ENCODE measurements at regions not wholly inside any gene's neighbourhood (a gene's known extent, or its start where the extent isn't known, plus 50 kb on each side); places are given as distances from the start of the nearest gene placed in this dataset.

- Histone ChIP-seq H3K9ac (no peak overlapping the region), H4K20me1 (no peaks in the 10 kb centered on the region), H3K4me2 (no peak overlapping the region), H3K27ac (no peak overlapping the region), H3K4me1 (peaks cover 0 to 5% (median 0%) of the 10 kb centered on the region in 10 experiments; a peak in 2 of 20 replicates), H3K36me3 (no peaks in the 10 kb centered on the region), H3K27me3 (no peaks in the 10 kb centered on the region), H3K4me3 (no peak overlapping the region), H3K9me3 (replicated peaks in 1 of 11) (no peaks in the 10 kb centered on the region)
- no peak for TF ChIP-seq Cebpa-rat (IDR thresholded peaks at IDR 0.05)
Observed at GRCh38 chr17:65402513-65403496, 158.6 kb downstream of the AXIN2 start.

- Histone ChIP-seq H3K9me3 (replicated peaks in 1 of 11) (no peaks in the 10 kb centered on the region), H3K4me2 (no peak overlapping the region), H3K27me3 (no peaks in the 10 kb centered on the region), H3K27ac (no peak overlapping the region), H3K4me1 (peaks cover 0 to 5% (median 0%) of the 10 kb centered on the region in 10 experiments; a peak in 2 of 20 replicates), H3K4me3 (no peak overlapping the region), H3K9ac (no peak overlapping the region), H3K36me3 (no peaks in the 10 kb centered on the region), H4K20me1 (no peaks in the 10 kb centered on the region)
- no peak for TF ChIP-seq Cebpa-rat (IDR thresholded peaks at IDR 0.05)
Observed at GRCh38 chr17:65401561-65401960, 159.9 kb downstream of the AXIN2 start.

GRCh38 chr17:65400701-65401100, 160.7 kb downstream of the AXIN2 start:
- peaks cover 0 to 5% (median 0%) of the 10 kb centered on the region in 10 experiments; a peak in 2 of 20 replicates for H3K4me1 ChIP-seq
- no peak overlapping the region for H3K9ac ChIP-seq
- no peak overlapping the region for H3K4me3 ChIP-seq
- H3K27ac ChIP-seq: no peak overlapping the region
- H3K4me2 ChIP-seq: no peak overlapping the region
- H3K9me3 ChIP-seq (replicated peaks in 1 of 11): peaks cover 0 to 7% (median 0%) of the 10 kb centered on the region in 11 experiments; a peak in 2 of 22 replicates
- no peak for TF ChIP-seq Cebpa-rat (IDR thresholded peaks at IDR 0.05)
- no peaks in the 10 kb centered on the region for H3K36me3 ChIP-seq
- no peaks in the 10 kb centered on the region for H3K27me3 ChIP-seq
- no peaks in the 10 kb centered on the region for H4K20me1 ChIP-seq

GRCh38 chr17:65398040-65398787, 163.2 kb downstream of the AXIN2 start:
- Histone ChIP-seq H3K4me1 (peaks cover 0 to 13% (median 0%) of the 10 kb centered on the region in 10 experiments; a peak in 5 of 20 replicates), H3K36me3 (no peaks in the 10 kb centered on the region), H3K9me3 (replicated peaks in 1 of 11) (peaks cover 0 to 10% (median 0%) of the 10 kb centered on the region in 11 experiments; a peak in 2 of 22 replicates), H3K4me3 (no peak overlapping the region), H4K20me1 (no peaks in the 10 kb centered on the region), H3K9ac (no peak overlapping the region), H3K4me2 (no peak overlapping the region), H3K27me3 (no peaks in the 10 kb centered on the region), H3K27ac (no peak overlapping the region)
- TF ChIP-seq Cebpa-rat (IDR thresholded peaks at IDR 0.05): no peak

GRCh38 chr17:65395924-65396323, 165.5 kb downstream of the AXIN2 start:
- Histone ChIP-seq H3K9me3 (replicated peaks in 1 of 11) (peaks cover 0 to 10% (median 0%) of the 10 kb centered on the region in 11 experiments; a peak in 3 of 22 replicates), H3K27me3 (no peaks in the 10 kb centered on the region), H3K4me3 (no peak overlapping the region), H3K4me2 (no peak overlapping the region), H3K27ac (no peak overlapping the region), H3K36me3 (no peaks in the 10 kb centered on the region), H4K20me1 (no peaks in the 10 kb centered on the region), H3K9ac (no peak overlapping the region), H3K4me1 (peaks cover 0 to 12% (median 0%) of the 10 kb centered on the region in 10 experiments; a peak in 4 of 20 replicates)
- 0 out of 22 replicates have a peak, but pooled peaks of 1 of the 11 experiments have one; percentile 13 for TF ChIP-seq Cebpa-rat (IDR thresholded peaks at IDR 0.05)

GRCh38 chr17:65394811-65395472, 166.5 kb downstream of the AXIN2 start:
- Histone ChIP-seq H3K4me1 (peaks cover 0 to 12% (median 0%) of the 10 kb centered on the region in 10 experiments; a peak in 4 of 20 replicates), H3K27ac (no peak overlapping the region), H4K20me1 (no peaks in the 10 kb centered on the region), H3K4me3 (no peak overlapping the region), H3K9ac (no peak overlapping the region), H3K4me2 (peak overlapping the region in 2 of 11 experiments; percentile 3 to 21; a peak in 1 of 22 replicates), H3K27me3 (no peaks in the 10 kb centered on the region), H3K36me3 (no peaks in the 10 kb centered on the region), H3K9me3 (replicated peaks in 1 of 11) (peaks cover 0 to 10% (median 0%) of the 10 kb centered on the region in 11 experiments; a peak in 4 of 22 replicates)
- TF ChIP-seq Cebpa-rat (IDR thresholded peaks at IDR 0.05): no peak

- Histone ChIP-seq H3K36me3 (no peaks in the 10 kb centered on the region), H3K4me1 (peaks cover 0 to 12% (median 0%) of the 10 kb centered on the region in 10 experiments; a peak in 4 of 20 replicates), H3K9me3 (replicated peaks in 1 of 11) (peaks cover 0 to 10% (median 0%) of the 10 kb centered on the region in 11 experiments; a peak in 4 of 22 replicates), H3K4me3 (no peak overlapping the region), H3K9ac (no peak overlapping the region), H3K27me3 (no peaks in the 10 kb centered on the region), H3K27ac (no peak overlapping the region), H3K4me2 (no peak overlapping the region), H4K20me1 (no peaks in the 10 kb centered on the region)
- TF ChIP-seq Cebpa-rat (IDR thresholded peaks at IDR 0.05): no peak
Observed at GRCh38 chr17:65393514-65393913, 167.9 kb downstream of the AXIN2 start.

GRCh38 chr17:65389949-65390348, 171.5 kb downstream of the AXIN2 start:
- no peak for TF ChIP-seq Cebpa-rat (IDR thresholded peaks at IDR 0.05)
- peaks cover 0 to 6% (median 0%) of the 10 kb centered on the region in 10 experiments; a peak in 4 of 20 replicates for H3K4me1 ChIP-seq
- H3K9ac ChIP-seq: no peak overlapping the region
- no peak overlapping the region for H3K27ac ChIP-seq
- H3K27me3 ChIP-seq: no peaks in the 10 kb centered on the region
- H3K36me3 ChIP-seq: no peaks in the 10 kb centered on the region
- peaks cover 0 to 10% (median 0%) of the 10 kb centered on the region in 11 experiments; a peak in 3 of 22 replicates for H3K9me3 ChIP-seq (replicated peaks in 1 of 11)
- no peaks in the 10 kb centered on the region for H4K20me1 ChIP-seq
- H3K4me2 ChIP-seq: no peak overlapping the region
- no peak overlapping the region for H3K4me3 ChIP-seq
